ENCODE measurements at regions not wholly inside any gene's neighbourhood (a gene's known extent, or its start where the extent isn't known, plus 50 kb on each side); places are given as distances from the start of the nearest gene placed in this dataset.

DNA sequence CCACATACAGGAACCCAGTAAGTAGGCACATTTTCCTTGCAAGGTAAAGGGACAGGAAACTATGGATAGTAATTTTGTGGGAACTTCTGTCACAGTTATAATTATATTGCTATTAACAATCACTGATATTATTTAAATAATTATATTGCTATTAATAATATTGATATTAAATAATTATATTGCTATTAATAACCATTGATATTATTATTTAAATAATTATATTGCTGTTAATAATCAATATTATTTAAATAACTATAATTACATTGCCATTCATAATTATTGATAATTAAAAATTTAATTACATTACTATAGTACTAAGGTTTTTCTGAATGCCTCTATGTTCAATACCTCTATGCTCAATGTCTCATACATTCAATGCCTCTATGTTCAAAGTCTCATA lies 385.6 kb upstream of the SGCD start:
- no peak overlapping the region for H3K4me2 ChIP-seq (ENCODE audit: low read depth, low read length)
- H3K27ac ChIP-seq (ENCODE audit: insufficient read depth, low read length), result no peak overlapping the region
- no peak overlapping the region for H2BK15ac ChIP-seq (ENCODE audit: low read depth, low read length)
- ChIA-PET POLR2A (ENCODE audit: unreplicated experiment) (no interaction called here), CTCF (no interaction called here)
- DNase-seq, result no peak
- H2BK5ac ChIP-seq (ENCODE audit: low read depth, low read length, poor library complexity, severe bottlenecking), result no peak overlapping the region
- H3K27me3 ChIP-seq (ENCODE audit: control insufficient read depth, insufficient read depth, low read length), result no peaks in the 10 kb centered on the region
- no peak overlapping the region for H3K18ac ChIP-seq (ENCODE audit: low read depth, low read length)
- TF ChIP-seq RAD21 (IDR thresholded peaks at IDR 0.05; ENCODE audit: low read length) (no peak), RCOR1 (IDR thresholded peaks at IDR 0.05; ENCODE audit: insufficient replicate concordance, low read length) (no peak), CHD1 (IDR thresholded peaks at IDR 0.05; ENCODE audit: low read depth, low read length) (no peak), MAZ (IDR thresholded peaks at IDR 0.05; ENCODE audit: borderline replicate concordance, low read depth, low read length) (no peak), SMC3 (IDR thresholded peaks at IDR 0.05; ENCODE audit: low read depth, low read length) (no peak), CEBPB (IDR thresholded peaks at IDR 0.05; ENCODE audit: low read depth, low read length) (no peak), NFE2L2 (IDR thresholded peaks at IDR 0.05; ENCODE audit: low read depth, low read length) (no peak), RFX5 (IDR thresholded peaks at IDR 0.05; ENCODE audit: low read depth, low read length) (no peak), MAFK (IDR thresholded peaks at IDR 0.05; ENCODE audit: low read depth, low read length) (no peak), POLR2A (IDR thresholded peaks at IDR 0.05; ENCODE audit: low read depth, low read length) (no peak), FOS (IDR thresholded peaks at IDR 0.05; ENCODE audit: low read depth, low read length) (no peak), ELK1 (IDR thresholded peaks at IDR 0.05; ENCODE audit: borderline replicate concordance, low read depth, low read length) (no peak), USF2 (IDR thresholded peaks at IDR 0.05; ENCODE audit: low read depth, low read length) (no peak)
- TF ChIP-seq, protein P1, sequence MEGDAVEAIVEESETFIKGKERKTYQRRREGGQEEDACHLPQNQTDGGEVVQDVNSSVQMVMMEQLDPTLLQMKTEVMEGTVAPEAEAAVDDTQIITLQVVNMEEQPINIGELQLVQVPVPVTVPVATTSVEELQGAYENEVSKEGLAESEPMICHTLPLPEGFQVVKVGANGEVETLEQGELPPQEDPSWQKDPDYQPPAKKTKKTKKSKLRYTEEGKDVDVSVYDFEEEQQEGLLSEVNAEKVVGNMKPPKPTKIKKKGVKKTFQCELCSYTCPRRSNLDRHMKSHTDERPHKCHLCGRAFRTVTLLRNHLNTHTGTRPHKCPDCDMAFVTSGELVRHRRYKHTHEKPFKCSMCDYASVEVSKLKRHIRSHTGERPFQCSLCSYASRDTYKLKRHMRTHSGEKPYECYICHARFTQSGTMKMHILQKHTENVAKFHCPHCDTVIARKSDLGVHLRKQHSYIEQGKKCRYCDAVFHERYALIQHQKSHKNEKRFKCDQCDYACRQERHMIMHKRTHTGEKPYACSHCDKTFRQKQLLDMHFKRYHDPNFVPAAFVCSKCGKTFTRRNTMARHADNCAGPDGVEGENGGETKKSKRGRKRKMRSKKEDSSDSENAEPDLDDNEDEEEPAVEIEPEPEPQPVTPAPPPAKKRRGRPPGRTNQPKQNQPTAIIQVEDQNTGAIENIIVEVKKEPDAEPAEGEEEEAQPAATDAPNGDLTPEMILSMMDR (conservative IDR thresholded peaks at IDR 0.05; ENCODE audit: low read depth, low read length), result no peak
- H3K56ac ChIP-seq (ENCODE audit: extremely low read depth, insufficient read depth, low read length), result no peak overlapping the region
- no peak overlapping the region for H3K4me3 ChIP-seq (ENCODE audit: insufficient read depth, low read depth, low read length)
- H3K9ac ChIP-seq (ENCODE audit: low read depth, low read length), result no peak overlapping the region
- no peak overlapping the region for H4K5ac ChIP-seq (ENCODE audit: low read depth, low read length)
- no peaks in the 10 kb centered on the region for H3K36me3 ChIP-seq (ENCODE audit: control insufficient read depth, insufficient read depth, low read length)
- BruUV-seq (replicated peaks), result no TSS peak
- no peaks in the 10 kb centered on the region for H3K79me1 ChIP-seq (ENCODE audit: low read depth in 1 of 2, low read length in 2 of 2)
- H2BK20ac ChIP-seq (ENCODE audit: low read depth, low read length), result no peak overlapping the region
- no peaks in the 10 kb centered on the region for H3K9me3 ChIP-seq (ENCODE audit: control insufficient read depth, insufficient read depth, low read length)
- no peaks in the 10 kb centered on the region for H4K20me1 ChIP-seq (ENCODE audit: insufficient read depth, low read length)
- no peak overlapping the region for H3K23ac ChIP-seq (ENCODE audit: low read depth, low read length)
- no peak overlapping the region for H4K8ac ChIP-seq (ENCODE audit: low read depth in 2 of 2, low read length in 2 of 2)
- H2BK120ac ChIP-seq (ENCODE audit: low read depth, low read length), result no peak overlapping the region
- no peak overlapping the region for H2AFZ ChIP-seq (replicated peaks; ENCODE audit: low read length, poor library complexity)
- H2AK5ac ChIP-seq (ENCODE audit: low read depth, low read length), result no peak overlapping the region
- intact Hi-C loops (cut with micrococcal nuclease) (loop anchor here (5.0 to 10.0 kb wide), 5 partner anchors 181 to 1191 kb away; no protein-coding TSS in a partner anchor), in situ Hi-C loops (cut with MboI; ENCODE audit: low sequenced_read_pairs) (loop anchor here (5.0 to 25.0 kb wide), 2 partner anchors 881 to 1196 kb away; partner anchors contain the start of gene MED7), dilution Hi-C loops (cut with HindIII; ENCODE audit: low sequenced_read_pairs, unreplicated experiment) (no loop called here)
- peaks cover 3% of the 10 kb centered on the region; the same call in 1 of the 2 replicates for H3K9me1 ChIP-seq (ENCODE audit: insufficient read depth, low read length)
- no peak for ATAC-seq (ENCODE audit: low read depth)
- no peak overlapping the region for H3K4ac ChIP-seq (ENCODE audit: low read depth, low read length)
- no peaks in the 10 kb centered on the region for H3K4me1 ChIP-seq (ENCODE audit: control insufficient read depth, insufficient read depth, low read length)
- H2AK9ac ChIP-seq (replicated peaks; ENCODE audit: low read depth, low read length, poor library complexity), result no peak overlapping the region
- no peak overlapping the region for H4K91ac ChIP-seq (ENCODE audit: insufficient read depth, low read depth, low read length)
- no peak overlapping the region for H3K14ac ChIP-seq (replicated peaks; ENCODE audit: low read depth, low read length)
